ENCODE measurements at regions not wholly inside any gene's neighbourhood (a gene's known extent, or its start where the extent isn't known, plus 50 kb on each side); places are given as distances from the start of the nearest gene placed in this dataset.

DNA sequence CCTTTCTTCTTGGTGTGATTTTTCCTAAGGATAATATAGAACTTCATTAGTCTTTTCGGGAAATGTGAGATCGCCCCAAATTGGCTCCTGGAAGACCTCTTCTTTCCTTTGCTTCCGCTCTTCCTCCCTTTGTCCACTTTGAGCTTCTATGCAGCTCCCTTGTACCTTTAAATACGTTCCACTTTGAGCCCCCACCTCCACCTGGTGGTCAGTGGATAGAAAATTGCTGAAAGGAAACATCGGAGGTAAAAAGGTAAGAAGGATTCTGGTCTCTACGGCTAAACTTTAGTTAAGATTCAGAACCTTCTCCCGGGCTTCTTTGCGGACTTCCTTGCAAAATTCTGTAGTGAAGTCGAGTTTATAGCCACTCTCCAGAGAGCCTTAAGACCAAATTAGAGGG is 55.0 kb upstream of the TM9SF2 start:
- TF ChIP-seq POLR2A (IDR thresholded peaks at IDR 0.05) (no peak), EP300 (IDR thresholded peaks at IDR 0.05) (no peak)
- TF ChIP-seq, protein P1, sequence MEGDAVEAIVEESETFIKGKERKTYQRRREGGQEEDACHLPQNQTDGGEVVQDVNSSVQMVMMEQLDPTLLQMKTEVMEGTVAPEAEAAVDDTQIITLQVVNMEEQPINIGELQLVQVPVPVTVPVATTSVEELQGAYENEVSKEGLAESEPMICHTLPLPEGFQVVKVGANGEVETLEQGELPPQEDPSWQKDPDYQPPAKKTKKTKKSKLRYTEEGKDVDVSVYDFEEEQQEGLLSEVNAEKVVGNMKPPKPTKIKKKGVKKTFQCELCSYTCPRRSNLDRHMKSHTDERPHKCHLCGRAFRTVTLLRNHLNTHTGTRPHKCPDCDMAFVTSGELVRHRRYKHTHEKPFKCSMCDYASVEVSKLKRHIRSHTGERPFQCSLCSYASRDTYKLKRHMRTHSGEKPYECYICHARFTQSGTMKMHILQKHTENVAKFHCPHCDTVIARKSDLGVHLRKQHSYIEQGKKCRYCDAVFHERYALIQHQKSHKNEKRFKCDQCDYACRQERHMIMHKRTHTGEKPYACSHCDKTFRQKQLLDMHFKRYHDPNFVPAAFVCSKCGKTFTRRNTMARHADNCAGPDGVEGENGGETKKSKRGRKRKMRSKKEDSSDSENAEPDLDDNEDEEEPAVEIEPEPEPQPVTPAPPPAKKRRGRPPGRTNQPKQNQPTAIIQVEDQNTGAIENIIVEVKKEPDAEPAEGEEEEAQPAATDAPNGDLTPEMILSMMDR (IDR thresholded peaks at IDR 0.05) = no peak
